Activated gamma-delta T cell treated with anti-CD3 and anti-CD28 coated beads, Interleukin-2, amount 50 U/mL, for 16 hours (primary cell): ENCODE measurements at regions not wholly inside any gene's neighbourhood (a gene's known extent, or its start where the extent isn't known, plus 50 kb on each side); places are given as distances from the start of the nearest gene placed in this dataset.

Source experiments
- DNase-seq: peaks from one replicate; pipeline ENCODE4 v3.0.0-alpha.2; 2020; ENCODE audit warnings: low read depth

GRCh38 chr5:126369083-126369482 lies 54.1 kb upstream of the GRAMD2B start:
- no peak for DNase-seq

- DNase-seq: no peak
Observed at GRCh38 chr5:126369995-126370731, 53.0 kb upstream of the GRAMD2B start.

- DNase-seq: no peak
Observed at GRCh38 chr5:126370796-126371718, 52.2 kb upstream of the GRAMD2B start.

GRCh38 chr5:126373375-126374108 lies 49.7 kb upstream of the GRAMD2B start:
- no peak for DNase-seq
